ENCODE measurements at regions not wholly inside any gene's neighbourhood (a gene's known extent, or its start where the extent isn't known, plus 50 kb on each side); places are given as distances from the start of the nearest gene placed in this dataset.

GRCh38 chr3:19013879-19014278 is 134.4 kb upstream of the KCNH8 start:
- FAIRE-seq (no peak), DNase-seq (ENCODE audit: low read depth, low spot score) (no peak)
- dilution Hi-C loops (cut with MboI; ENCODE audit: extremely low pct_ligation_motif_present, low sequenced_read_pairs), result no loop called here

DNA sequence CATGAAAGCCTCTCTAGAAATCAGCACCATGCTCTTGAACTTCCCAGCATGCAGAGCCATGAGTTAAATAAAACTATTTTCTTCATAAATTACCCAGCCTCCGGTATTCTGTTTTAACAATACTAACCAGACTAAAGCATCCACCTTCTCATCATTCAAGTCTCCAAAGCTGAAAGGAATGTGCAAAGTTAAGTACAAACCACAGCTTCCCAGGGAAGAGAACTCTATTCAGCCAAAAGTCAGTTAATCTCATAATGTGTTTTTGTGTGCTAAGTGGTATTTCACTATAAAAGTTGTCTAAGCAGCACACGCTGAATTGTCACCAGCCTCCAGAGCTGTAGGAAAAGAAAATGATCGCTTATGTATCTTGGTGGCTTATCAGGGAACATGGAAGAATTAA is 135.5 kb upstream of the KCNH8 start:
- dilution Hi-C loops (cut with MboI; ENCODE audit: extremely low pct_ligation_motif_present, low sequenced_read_pairs), result no loop called here
- no peaks in the 10 kb centered on the region for H3K79me2 ChIP-seq (ENCODE audit: control insufficient read depth, insufficient read depth, low read length)
- no peaks in the 10 kb centered on the region for H3K36me3 ChIP-seq (ENCODE audit: control insufficient read depth in 2 of 2, extremely low read depth in 1 of 2, insufficient read depth in 2 of 2, low read length in 2 of 2)
- H3K9me3 ChIP-seq (ENCODE audit: control insufficient read depth, low read depth, low read length), result no peaks in the 10 kb centered on the region
- no peak overlapping the region for H3K27ac ChIP-seq (ENCODE audit: control insufficient read depth, insufficient read depth, low read length)
- no peak overlapping the region for H2AFZ ChIP-seq (ENCODE audit: control insufficient read depth, low read length)
- H3K27me3 ChIP-seq (ENCODE audit: control insufficient read depth, extremely low read depth, insufficient read depth, low read length), result no peaks in the 10 kb centered on the region
- H3K4me1 ChIP-seq (ENCODE audit: control insufficient read depth, extremely low read depth, insufficient read depth, low read length), result no peaks in the 10 kb centered on the region
- H3K4me2 ChIP-seq (ENCODE audit: control insufficient read depth, extremely low read depth, insufficient read depth, low read depth, low read length), result no peak overlapping the region
- DNase-seq (ENCODE audit: low read depth, low spot score) (no peak), FAIRE-seq (no peak)
- no peaks in the 10 kb centered on the region for H4K20me1 ChIP-seq (ENCODE audit: control insufficient read depth, extremely low read depth, insufficient read depth, low read length)
- H3K9me1 ChIP-seq (ENCODE audit: control insufficient read depth, extremely low read depth, insufficient read depth, low read length), result no peaks in the 10 kb centered on the region
- no peak overlapping the region for H3K4me3 ChIP-seq (ENCODE audit: control insufficient read depth in 2 of 3, extremely low read depth in 1 of 3, insufficient read depth in 2 of 3, low read depth in 1 of 3, low read length in 3 of 3)
- no peak overlapping the region for H3K9ac ChIP-seq (ENCODE audit: control insufficient read depth, extremely low read depth, insufficient read depth, low read length)
- no peak for TF ChIP-seq CTCF (optimal IDR thresholded peaks at IDR 0.05 in 1 of 3, IDR thresholded peaks at IDR 0.05 in 1 of 3, conservative IDR thresholded peaks at IDR 0.05 in 1 of 3; ENCODE audit: extremely low read depth in 1 of 3, insufficient read depth in 2 of 3, low read length in 3 of 3)
- TF ChIP-seq EZH2 (IDR thresholded peaks at IDR 0.05; ENCODE audit: low read length), result no peak

More at GRCh38 chr3:19013879-19014278, 134.4 kb upstream of the KCNH8 start:
- no peaks in the 10 kb centered on the region for H3K9me1 ChIP-seq (ENCODE audit: control insufficient read depth, extremely low read depth, insufficient read depth, low read length)
- no peaks in the 10 kb centered on the region for H3K36me3 ChIP-seq (ENCODE audit: control insufficient read depth in 2 of 2, extremely low read depth in 1 of 2, insufficient read depth in 2 of 2, low read length in 2 of 2)
- H3K4me2 ChIP-seq (ENCODE audit: control insufficient read depth, extremely low read depth, insufficient read depth, low read depth, low read length), result no peak overlapping the region
- H4K20me1 ChIP-seq (ENCODE audit: control insufficient read depth, extremely low read depth, insufficient read depth, low read length), result no peaks in the 10 kb centered on the region
- no peak overlapping the region for H2AFZ ChIP-seq (ENCODE audit: control insufficient read depth, low read length)
- H3K4me3 ChIP-seq (ENCODE audit: control insufficient read depth in 2 of 3, extremely low read depth in 1 of 3, insufficient read depth in 2 of 3, low read depth in 1 of 3, low read length in 3 of 3), result no peak overlapping the region
- H3K4me1 ChIP-seq (ENCODE audit: control insufficient read depth, extremely low read depth, insufficient read depth, low read length), result no peaks in the 10 kb centered on the region
- H3K9ac ChIP-seq (ENCODE audit: control insufficient read depth, extremely low read depth, insufficient read depth, low read length), result no peak overlapping the region
- no peak overlapping the region for H3K27ac ChIP-seq (ENCODE audit: control insufficient read depth, insufficient read depth, low read length)
- no peaks in the 10 kb centered on the region for H3K27me3 ChIP-seq (ENCODE audit: control insufficient read depth, extremely low read depth, insufficient read depth, low read length)
- TF ChIP-seq EZH2 (IDR thresholded peaks at IDR 0.05; ENCODE audit: low read length) (no peak), CTCF (optimal IDR thresholded peaks at IDR 0.05 in 1 of 3, IDR thresholded peaks at IDR 0.05 in 1 of 3, conservative IDR thresholded peaks at IDR 0.05 in 1 of 3; ENCODE audit: extremely low read depth in 1 of 3, insufficient read depth in 2 of 3, low read length in 3 of 3) (no peak)
- H3K79me2 ChIP-seq (ENCODE audit: control insufficient read depth, insufficient read depth, low read length), result no peaks in the 10 kb centered on the region
- no peaks in the 10 kb centered on the region for H3K9me3 ChIP-seq (ENCODE audit: control insufficient read depth, low read depth, low read length)

All from keratinocyte (primary cell).